ENCODE measurements at regions not wholly inside any gene's neighbourhood (a gene's known extent, or its start where the extent isn't known, plus 50 kb on each side); places are given as distances from the start of the nearest gene placed in this dataset.

DNA sequence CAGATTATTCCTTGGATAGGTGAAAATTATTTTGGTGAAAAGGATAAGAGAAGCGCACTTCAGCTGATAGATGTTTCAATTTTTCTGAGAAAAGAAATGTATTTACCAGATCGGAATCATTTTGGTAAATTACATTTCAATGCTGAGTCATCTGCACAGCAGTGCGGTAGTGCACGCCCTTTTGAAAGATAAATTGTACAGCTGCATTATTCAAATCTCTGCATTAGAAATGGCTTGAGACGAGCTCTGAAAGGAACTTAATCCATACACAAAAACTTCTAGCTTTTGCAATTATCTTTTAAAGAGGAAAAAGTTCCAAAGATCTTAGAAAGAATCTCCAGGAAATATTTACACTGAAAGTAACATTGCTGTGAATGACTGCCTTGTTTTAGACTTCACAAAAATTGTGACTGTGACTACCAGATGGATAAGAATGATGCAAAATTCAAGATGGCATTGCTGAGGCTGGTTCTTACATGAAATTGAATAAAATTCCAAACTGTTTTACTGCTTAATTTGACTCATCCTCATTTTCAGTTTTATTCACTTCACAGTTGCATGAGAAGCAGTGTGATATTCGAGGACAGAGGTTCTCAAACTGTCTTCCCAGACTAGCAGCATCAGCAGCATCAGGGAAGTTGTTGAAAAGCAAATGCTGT is 161.7 kb downstream of the RND3 start:
- TF ChIP-seq, protein P1, sequence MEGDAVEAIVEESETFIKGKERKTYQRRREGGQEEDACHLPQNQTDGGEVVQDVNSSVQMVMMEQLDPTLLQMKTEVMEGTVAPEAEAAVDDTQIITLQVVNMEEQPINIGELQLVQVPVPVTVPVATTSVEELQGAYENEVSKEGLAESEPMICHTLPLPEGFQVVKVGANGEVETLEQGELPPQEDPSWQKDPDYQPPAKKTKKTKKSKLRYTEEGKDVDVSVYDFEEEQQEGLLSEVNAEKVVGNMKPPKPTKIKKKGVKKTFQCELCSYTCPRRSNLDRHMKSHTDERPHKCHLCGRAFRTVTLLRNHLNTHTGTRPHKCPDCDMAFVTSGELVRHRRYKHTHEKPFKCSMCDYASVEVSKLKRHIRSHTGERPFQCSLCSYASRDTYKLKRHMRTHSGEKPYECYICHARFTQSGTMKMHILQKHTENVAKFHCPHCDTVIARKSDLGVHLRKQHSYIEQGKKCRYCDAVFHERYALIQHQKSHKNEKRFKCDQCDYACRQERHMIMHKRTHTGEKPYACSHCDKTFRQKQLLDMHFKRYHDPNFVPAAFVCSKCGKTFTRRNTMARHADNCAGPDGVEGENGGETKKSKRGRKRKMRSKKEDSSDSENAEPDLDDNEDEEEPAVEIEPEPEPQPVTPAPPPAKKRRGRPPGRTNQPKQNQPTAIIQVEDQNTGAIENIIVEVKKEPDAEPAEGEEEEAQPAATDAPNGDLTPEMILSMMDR (IDR thresholded peaks at IDR 0.05; ENCODE audit: low read depth, low read length), result no peak
- no peak for TF ChIP-seq EZH2phosphoT487 (IDR thresholded peaks at IDR 0.05; ENCODE audit: low read depth)
